PC-3 (cell line): ENCODE measurements at regions not wholly inside any gene's neighbourhood (a gene's known extent, or its start where the extent isn't known, plus 50 kb on each side); places are given as distances from the start of the nearest gene placed in this dataset.

Experiments used
- ATAC-seq: fragments of 200-7000 bp; cut with Tn5 transposase; 2 replicates; pipeline ENCODE4 v1.9.1; 2020; ENCODE audit warnings: mild to moderate bottlenecking, moderate library complexity
- BruUV-seq: library from RNA; stranded (reverse); fragments of 400-500 nt; replicated peaks from 2 replicates; lab custom pipeline; 2021; lab: Mats Ljungman, UMichigan
- CTCF ChIA-PET: fragments of 300-600 bp; sonication (Branson Sonifier 250); formaldehyde crosslinking; loops from one replicate; lab custom pipeline; 2022; ENCODE audit warnings: antibody characterized with exemption; lab: Charles Lee
- POLR2A ChIA-PET: fragments of 300-600 bp; sonication (Branson Sonifier 250); formaldehyde crosslinking; loops from one replicate; lab custom pipeline; 2022; ENCODE audit warnings: antibody characterized with exemption; ENCODE audit not compliant: unreplicated experiment; lab: Charles Lee
- DNase-seq: peaks from one replicate; pipeline ENCODE4 v3.0.0-alpha.2; 2015
- H2AFZ ChIP-seq: fragments of 300-600 bp; sonication (generic); 2 replicates; pipeline ENCODE4 v1.6.0; 2016; ENCODE audit warnings: antibody characterized with exemption, low read length
- H3F3A ChIP-seq: fragments of 300-600 bp; sonication (generic); one replicate; pipeline ENCODE4 v1.6.0; 2017; ENCODE audit warnings: antibody characterized with exemption, low read length, control low read depth, mild to moderate bottlenecking; ENCODE audit not compliant: unreplicated experiment
- H3K27ac ChIP-seq: fragments of 300-600 bp; sonication (generic); 2 replicates; pipeline ENCODE4 v1.5.1; 2016; ENCODE audit warnings: mild to moderate bottlenecking, low read length
- H3K27me3 ChIP-seq: fragments of 300-600 bp; sonication (generic); 2 replicates; pipeline ENCODE4 v1.6.1; 2016; ENCODE audit warnings: low read length, mixed read lengths
- H3K36me3 ChIP-seq: fragments of 300-600 bp; sonication (generic); 2 replicates; pipeline ENCODE4 v1.6.1; 2016; ENCODE audit warnings: low read depth, mixed run types, low read length, mixed read lengths
- H3K4me1 ChIP-seq: fragments of 300-600 bp; sonication (generic); 2 replicates; pipeline ENCODE4 v1.5.1; 2016; ENCODE audit warnings: low read length; ENCODE audit not compliant: insufficient read depth
- H3K4me2 ChIP-seq: fragments of 300-600 bp; sonication (generic); 2 replicates; pipeline ENCODE4 v1.6.0; 2016; ENCODE audit warnings: low read length
- H3K4me3 ChIP-seq: fragments of 300-600 bp; sonication (generic); 2 replicates; pipeline ENCODE4 v1.5.1; 2016; ENCODE audit warnings: mild to moderate bottlenecking, low read length, mixed read lengths
- H3K79me2 ChIP-seq: fragments of 300-600 bp; sonication (generic); 2 replicates; pipeline ENCODE4 v1.6.1; 2017; ENCODE audit warnings: low read length, mixed read lengths
- H3K9ac ChIP-seq: fragments of 300-600 bp; sonication (generic); 2 replicates; pipeline ENCODE4 v1.6.0; 2016; ENCODE audit warnings: mild to moderate bottlenecking, low read length
- H3K9me2 ChIP-seq: fragments of 300-600 bp; sonication (generic); replicated peaks from 2 replicates; pipeline ENCODE4 v1.6.1; 2016; ENCODE audit warnings: mixed run types, low read length, mixed read lengths
- H3K9me3 ChIP-seq: fragments of 300-600 bp; sonication (generic); 2 replicates; pipeline ENCODE4 v1.6.1; 2016; ENCODE audit warnings: low read length, mixed read lengths
- H4K20me1 ChIP-seq: fragments of 300-600 bp; sonication (generic); 2 replicates; pipeline ENCODE4 v1.6.1; 2016; ENCODE audit warnings: low read length, mixed read lengths
- EZH2 ChIP-seq: fragments of 300-600 bp; sonication (generic); IDR thresholded peaks from one replicate; pipeline ENCODE4 v1.6.1; 2017; ENCODE audit warnings: antibody characterized with exemption, mild to moderate bottlenecking, low read length; ENCODE audit not compliant: unreplicated experiment
- EZH2phosphoT487 ChIP-seq: fragments of 300-600 bp; sonication (generic); IDR thresholded peaks from 2 replicates; pipeline ENCODE4 v1.6.1; 2018; ENCODE audit warnings: mild to moderate bottlenecking, antibody characterized with exemption, low read length, borderline replicate concordance
- intact Hi-C: fragments of 100-400 bp; cut with micrococcal nuclease; formaldehyde crosslinking; loops from 2 replicates; pipeline ENCODE4 v1.9.0; 2023
- TF ChIP-seq, protein P1 (sequence below): fragments of 300-600 bp; sonication (generic); conservative IDR thresholded peaks from 2 replicates; pipeline ENCODE4 v1.5.1; 2017; ENCODE audit warnings: antibody characterized with exemption, low read depth, mild to moderate bottlenecking, low read length

- Histone ChIP-seq H3F3A (no peaks in the 10 kb centered on the region), H3K4me2 (peak overlapping the region; percentile 48; the same call in 1 of the 2 replicates), H3K9me2 (no peaks in the 10 kb centered on the region), H3K79me2 (no peaks in the 10 kb centered on the region), H3K27ac (no peak overlapping the region), H3K4me3 (peak overlapping the region; percentile 32), H3K9me3 (no peaks in the 10 kb centered on the region), H3K36me3 (no peaks in the 10 kb centered on the region), H3K9ac (no peak overlapping the region), H3K4me1 (no peaks in the 10 kb centered on the region), H3K27me3 (peaks cover 19% of the 10 kb centered on the region), H2AFZ (no peak overlapping the region), H4K20me1 (no peaks in the 10 kb centered on the region)
- DNase-seq: no peak
- no TSS peak for BruUV-seq
- CTCF ChIA-PET: no interaction called here
- intact Hi-C loops: no loop called here
- TF ChIP-seq EZH2phosphoT487 (no peak), EZH2 (no peak)
- TF ChIP-seq, protein P1, sequence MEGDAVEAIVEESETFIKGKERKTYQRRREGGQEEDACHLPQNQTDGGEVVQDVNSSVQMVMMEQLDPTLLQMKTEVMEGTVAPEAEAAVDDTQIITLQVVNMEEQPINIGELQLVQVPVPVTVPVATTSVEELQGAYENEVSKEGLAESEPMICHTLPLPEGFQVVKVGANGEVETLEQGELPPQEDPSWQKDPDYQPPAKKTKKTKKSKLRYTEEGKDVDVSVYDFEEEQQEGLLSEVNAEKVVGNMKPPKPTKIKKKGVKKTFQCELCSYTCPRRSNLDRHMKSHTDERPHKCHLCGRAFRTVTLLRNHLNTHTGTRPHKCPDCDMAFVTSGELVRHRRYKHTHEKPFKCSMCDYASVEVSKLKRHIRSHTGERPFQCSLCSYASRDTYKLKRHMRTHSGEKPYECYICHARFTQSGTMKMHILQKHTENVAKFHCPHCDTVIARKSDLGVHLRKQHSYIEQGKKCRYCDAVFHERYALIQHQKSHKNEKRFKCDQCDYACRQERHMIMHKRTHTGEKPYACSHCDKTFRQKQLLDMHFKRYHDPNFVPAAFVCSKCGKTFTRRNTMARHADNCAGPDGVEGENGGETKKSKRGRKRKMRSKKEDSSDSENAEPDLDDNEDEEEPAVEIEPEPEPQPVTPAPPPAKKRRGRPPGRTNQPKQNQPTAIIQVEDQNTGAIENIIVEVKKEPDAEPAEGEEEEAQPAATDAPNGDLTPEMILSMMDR: no peak
- POLR2A ChIA-PET: no interaction called here
- peak; percentile 18; the same call in 1 of the 2 replicates for ATAC-seq
Observed at GRCh38 chr3:69540706-69541581, 155.1 kb upstream of the FRMD4B start.

DNA sequence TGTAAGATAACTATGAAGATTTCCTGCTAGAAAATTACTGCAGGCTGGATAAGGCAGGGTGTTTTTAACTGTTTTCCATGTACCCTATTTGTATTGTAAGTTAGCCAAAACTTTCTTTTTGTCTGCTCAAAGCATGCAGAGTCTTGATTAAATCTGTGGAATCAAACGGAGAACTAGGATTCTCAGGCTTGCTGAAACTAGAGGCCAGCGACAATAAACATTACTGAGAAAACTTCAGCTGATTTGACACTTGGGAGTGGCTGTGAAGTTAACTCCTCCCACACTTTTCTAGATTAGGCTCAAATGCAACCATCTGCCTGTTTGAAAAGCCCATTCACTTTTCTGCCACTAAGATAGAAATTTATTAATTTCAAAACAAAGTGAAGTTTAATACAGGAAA lies 153.2 kb upstream of the FRMD4B start:
- H3F3A ChIP-seq: no peaks in the 10 kb centered on the region
- intact Hi-C loops: no loop called here
- H4K20me1 ChIP-seq: no peaks in the 10 kb centered on the region
- no peaks in the 10 kb centered on the region for H3K4me1 ChIP-seq
- no peaks in the 10 kb centered on the region for H3K79me2 ChIP-seq
- H2AFZ ChIP-seq: no peak overlapping the region
- no peak overlapping the region for H3K4me2 ChIP-seq
- DNase-seq (no peak), ATAC-seq (no peak)
- H3K9me3 ChIP-seq: no peaks in the 10 kb centered on the region
- ChIA-PET POLR2A (no interaction called here), CTCF (no interaction called here)
- H3K36me3 ChIP-seq: no peaks in the 10 kb centered on the region
- peaks cover 19% of the 10 kb centered on the region for H3K27me3 ChIP-seq
- TF ChIP-seq EZH2 (no peak), EZH2phosphoT487 (no peak)
- TF ChIP-seq, protein P1: no peak
- H3K9me2 ChIP-seq: no peaks in the 10 kb centered on the region
- H3K9ac ChIP-seq: no peak overlapping the region
- BruUV-seq: no TSS peak
- H3K27ac ChIP-seq: no peak overlapping the region
- no peak overlapping the region for H3K4me3 ChIP-seq

- Histone ChIP-seq H3K4me1 (no peaks in the 10 kb centered on the region), H3K4me2 (no peak overlapping the region), H4K20me1 (no peaks in the 10 kb centered on the region), H3K79me2 (no peaks in the 10 kb centered on the region), H3F3A (no peaks in the 10 kb centered on the region), H3K9me3 (no peaks in the 10 kb centered on the region), H2AFZ (no peak overlapping the region), H3K27me3 (peaks cover 19% of the 10 kb centered on the region), H3K9me2 (no peaks in the 10 kb centered on the region), H3K9ac (no peak overlapping the region), H3K36me3 (no peaks in the 10 kb centered on the region), H3K4me3 (no peak overlapping the region), H3K27ac (no peak overlapping the region)
- no peak for TF ChIP-seq EZH2phosphoT487
- TF ChIP-seq EZH2: no peak
- TF ChIP-seq, protein P1: no peak
- BruUV-seq: no TSS peak
- DNase-seq (no peak), ATAC-seq (no peak)
- ChIA-PET POLR2A (no interaction called here), CTCF (no interaction called here)
- intact Hi-C loops: no loop called here
Observed at GRCh38 chr3:69538281-69538680, 152.4 kb upstream of the FRMD4B start.
